ENCODE measurements at regions not wholly inside any gene's neighbourhood (a gene's known extent, or its start where the extent isn't known, plus 50 kb on each side); places are given as distances from the start of the nearest gene placed in this dataset.

DNA sequence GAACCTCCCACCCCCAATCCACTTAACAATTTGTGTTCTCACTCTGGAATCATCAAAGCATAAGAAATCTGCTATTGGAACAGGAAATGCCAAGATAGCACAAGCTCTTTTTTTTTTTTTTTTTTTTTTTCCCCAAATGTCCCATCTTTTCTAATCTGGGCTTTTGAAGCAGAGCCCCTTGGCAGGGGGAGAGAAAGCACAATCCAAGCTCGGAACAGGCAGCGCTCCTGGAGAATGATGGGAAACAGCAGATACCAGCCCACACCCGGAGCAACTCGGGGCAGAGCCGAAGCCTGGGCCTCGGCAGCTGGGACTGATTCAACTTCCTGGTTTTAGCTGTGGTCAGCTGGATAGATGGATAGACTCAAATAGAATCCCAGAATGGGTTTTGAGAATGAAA lies 235.1 kb downstream of the QDPR start:
- no peak for TF ChIP-seq POLR2AphosphoS5 (IDR thresholded peaks at IDR 0.05; ENCODE audit: low read depth, low read length)
- TF ChIP-seq TAF1 (IDR thresholded peaks at IDR 0.05; ENCODE audit: low read depth, low read length) = no peak
- no peak for TF ChIP-seq POLR2A (IDR thresholded peaks at IDR 0.05; ENCODE audit: low read depth, low read length)
- TF ChIP-seq POU2F2 (IDR thresholded peaks at IDR 0.05; ENCODE audit: low read depth, low read length) = no peak
- no peak for TF ChIP-seq SPI1 (IDR thresholded peaks at IDR 0.05; ENCODE audit: low read depth, low read length)
